SIG-M5 (cell line): ENCODE measurements at regions not wholly inside any gene's neighbourhood (a gene's known extent, or its start where the extent isn't known, plus 50 kb on each side); places are given as distances from the start of the nearest gene placed in this dataset.
"Not testable (repeated sequence)": the region's sequence is repeated elsewhere in the genome, so short reads cannot be mapped to it uniquely, and the experiment has no call there.

Experiments
- DNase-seq: peaks from one replicate; lab custom pipeline; 2025; lab: John Stamatoyannopoulos, UW

- no peak for DNase-seq
Measured at GRCh38 chr17:20944014-20944865, 98.6 kb downstream of the USP22 start.

- not testable (repeated sequence) for DNase-seq
Measured at GRCh38 chr17:20947708-20948107, 95.1 kb downstream of the USP22 start.

- no peak for DNase-seq
Measured at GRCh38 chr17:20948984-20949777, 93.6 kb downstream of the USP22 start.
